Heart left ventricle (tissue), 16 donors: ENCODE measurements at regions not wholly inside any gene's neighbourhood (a gene's known extent, or its start where the extent isn't known, plus 50 kb on each side); places are given as distances from the start of the nearest gene placed in this dataset.

Experiments used
- ATAC-seq, 4 donors: fragments of 200-7000 bp; cut with Tn5 transposase; one replicate each; pipeline ENCODE4 v1.9.1; 2020 to 2022; ENCODE audit warnings: moderate library complexity in 4 of 4, mild to moderate bottlenecking in 3 of 4, moderate number of reproducible peaks in 1 of 4
- DNase-seq, 5 donors: peaks; one replicate each; pipeline ENCODE4 v3.0.0-alpha.2; 2020
- H3K27ac ChIP-seq, 12 donors: fragments of 200-600 bp; sonication (generic) in 4 of 12; one replicate each; pipeline versions ENCODE4 v1.5.0 to v1.8.0; 2016 to 2022; ENCODE audit warnings: mild to moderate bottlenecking in 2 of 12
- H3K27me3 ChIP-seq, 9 donors: fragments of 200-600 bp; sonication (generic) in 2 of 9; one replicate each; pipeline versions ENCODE4 v1.5.1 to v1.8.0; 2016 to 2022; ENCODE audit warnings: mild to moderate bottlenecking in 3 of 9
- H3K36me3 ChIP-seq, 9 donors: fragments of 200-600 bp; sonication (generic) in 2 of 9; one replicate each; pipeline versions ENCODE4 v1.5.0 to v1.8.0; 2018 to 2022; ENCODE audit warnings: mild to moderate bottlenecking in 2 of 9
- H3K4me1 ChIP-seq, 12 donors: fragments of 200-600 bp; sonication (generic) in 4 of 12; one replicate each; pipeline versions ENCODE4 v1.5.0 to v1.8.0; 2016 to 2022; ENCODE audit warnings: mild to moderate bottlenecking in 3 of 12
- H3K4me3 ChIP-seq, 12 donors: fragments of 200-600 bp; sonication (generic) in 4 of 12; one replicate each; pipeline versions ENCODE4 v1.5.0 to v1.8.0; 2017 to 2022; ENCODE audit warnings: mild to moderate bottlenecking in 9 of 12, moderate library complexity in 4 of 12
- H3K9me3 ChIP-seq, 12 donors: fragments of 200-600 bp; sonication (generic) in 4 of 12; one replicate each; pipeline versions ENCODE4 v1.5.0 to v1.8.0; 2016 to 2022; ENCODE audit warnings: mild to moderate bottlenecking in 1 of 12
- POLR2A ChIP-seq, 2 donors: fragments of 450-650 bp; IDR thresholded peaks; one replicate each; pipeline ENCODE4 v1.6.1; 2017; ENCODE audit warnings: antibody characterized with exemption in 2 of 2, mild to moderate bottlenecking in 2 of 2, moderate library complexity in 2 of 2
- WGBS, 4 donors: extraction: QIAGEN DNeasy Blood & Tissue Kit in 2 of 4; methylation state at CpG; one replicate each; pipeline versions ENCODE4 v1.1.5 to v1.1.7; 2013 to 2018; 5-methylcytosine and 5-hydroxymethylcytosine counted together
- intact Hi-C, 10 donors: fragments of 100-400 bp; cut with DNase I; formaldehyde crosslinking; loops; one replicate each; pipeline versions ENCODE4 v1.11.1 to v1.14.2; 2022
- TF ChIP-seq, protein P1 (sequence below), 12 donors: fragments of 200-600 bp; sonication (generic) in 4 of 12; IDR thresholded peaks; one replicate each; pipeline versions ENCODE4 v1.5.0 to v1.8.0; 2018 to 2022; ENCODE audit warnings: antibody characterized with exemption in 12 of 12, mild to moderate bottlenecking in 5 of 12
- donor health status: ischemic (EF 13 %, LVEDD 7.1; RV severe dilation, severe dysfunction).
- donor health status: healthy with polysubstance abuse.
- donor health status: DM: no; HTN: yes; CAD: no.
- donor health status: DM: no; HTN: no; CAD: no.
- donor health status: ischemic (EF 25% LVEDD 6.9; RV normal size, moderate dysfunction).
- donor health status: ischemic (EF 25% LVEDD 5.7; RV mildly dilated, moderate dysfunction).
- donor health status: healthy.
- donor health status: DM: yes; HTN: yes; CAD: no.
- donor health status: ischemic (EF 35%, LVEDD 5.7; RV mildly dilated, moderate dysfunction).
- donor health status: nonischemic (EF 11% LVEDD 7.7; RV severe dilation, severe dysfunction).
- donor health status: DM: yes; HTN: yes; CAD: no.
- donor health status: PGD.
- donor health status: ischemic (EF 29% LVEDD 5.4; RV normal size, mild dysfunction).
- donor health status: nonischemic (EF 23%, LVEDD 6.1; RV moderate dilation, normal function).

DNA sequence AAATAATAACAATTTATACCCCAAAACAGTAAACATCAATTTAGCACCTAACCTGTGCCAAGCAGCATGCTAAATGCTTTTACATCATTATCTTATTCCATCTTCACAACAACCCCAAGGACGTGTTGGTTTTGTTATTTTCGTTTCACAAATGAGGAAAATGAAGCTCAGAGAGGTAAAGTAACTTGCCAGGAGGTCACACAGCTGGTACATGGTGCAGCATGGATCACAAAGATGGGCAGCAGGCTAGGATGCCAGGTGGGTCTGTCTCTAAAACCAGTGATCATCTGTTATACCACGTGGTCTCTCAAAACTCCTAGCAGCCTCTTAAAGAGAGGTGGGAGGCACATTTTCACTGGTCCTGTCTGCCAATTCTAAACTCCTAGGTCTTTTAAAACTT lies 323.6 kb upstream of the F9 start:
- H3K4me3 ChIP-seq, result no peak overlapping the region
- no peak overlapping the region for H3K27ac ChIP-seq
- no peaks in the 10 kb centered on the region for H3K36me3 ChIP-seq
- ATAC-seq (no peak), DNase-seq (no peak)
- no peak for TF ChIP-seq POLR2A (IDR thresholded peaks at IDR 0.05)
- TF ChIP-seq, protein P1, sequence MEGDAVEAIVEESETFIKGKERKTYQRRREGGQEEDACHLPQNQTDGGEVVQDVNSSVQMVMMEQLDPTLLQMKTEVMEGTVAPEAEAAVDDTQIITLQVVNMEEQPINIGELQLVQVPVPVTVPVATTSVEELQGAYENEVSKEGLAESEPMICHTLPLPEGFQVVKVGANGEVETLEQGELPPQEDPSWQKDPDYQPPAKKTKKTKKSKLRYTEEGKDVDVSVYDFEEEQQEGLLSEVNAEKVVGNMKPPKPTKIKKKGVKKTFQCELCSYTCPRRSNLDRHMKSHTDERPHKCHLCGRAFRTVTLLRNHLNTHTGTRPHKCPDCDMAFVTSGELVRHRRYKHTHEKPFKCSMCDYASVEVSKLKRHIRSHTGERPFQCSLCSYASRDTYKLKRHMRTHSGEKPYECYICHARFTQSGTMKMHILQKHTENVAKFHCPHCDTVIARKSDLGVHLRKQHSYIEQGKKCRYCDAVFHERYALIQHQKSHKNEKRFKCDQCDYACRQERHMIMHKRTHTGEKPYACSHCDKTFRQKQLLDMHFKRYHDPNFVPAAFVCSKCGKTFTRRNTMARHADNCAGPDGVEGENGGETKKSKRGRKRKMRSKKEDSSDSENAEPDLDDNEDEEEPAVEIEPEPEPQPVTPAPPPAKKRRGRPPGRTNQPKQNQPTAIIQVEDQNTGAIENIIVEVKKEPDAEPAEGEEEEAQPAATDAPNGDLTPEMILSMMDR (IDR thresholded peaks at IDR 0.05), result no peak
- WGBS, 4 donors, result 29 to 79% (median 50%) methylated on average over 3 of the region's 3 CpGs
- H3K9me3 ChIP-seq, result peaks cover 0 to 5% (median 0%) of the 10 kb centered on the region in 12 donors
- peaks cover 0 to 73% (median 0%) of the 10 kb centered on the region in 9 donors for H3K27me3 ChIP-seq
- intact Hi-C loops, result no loop called here
- peaks cover 0 to 9% (median 0%) of the 10 kb centered on the region in 12 donors for H3K4me1 ChIP-seq

DNA sequence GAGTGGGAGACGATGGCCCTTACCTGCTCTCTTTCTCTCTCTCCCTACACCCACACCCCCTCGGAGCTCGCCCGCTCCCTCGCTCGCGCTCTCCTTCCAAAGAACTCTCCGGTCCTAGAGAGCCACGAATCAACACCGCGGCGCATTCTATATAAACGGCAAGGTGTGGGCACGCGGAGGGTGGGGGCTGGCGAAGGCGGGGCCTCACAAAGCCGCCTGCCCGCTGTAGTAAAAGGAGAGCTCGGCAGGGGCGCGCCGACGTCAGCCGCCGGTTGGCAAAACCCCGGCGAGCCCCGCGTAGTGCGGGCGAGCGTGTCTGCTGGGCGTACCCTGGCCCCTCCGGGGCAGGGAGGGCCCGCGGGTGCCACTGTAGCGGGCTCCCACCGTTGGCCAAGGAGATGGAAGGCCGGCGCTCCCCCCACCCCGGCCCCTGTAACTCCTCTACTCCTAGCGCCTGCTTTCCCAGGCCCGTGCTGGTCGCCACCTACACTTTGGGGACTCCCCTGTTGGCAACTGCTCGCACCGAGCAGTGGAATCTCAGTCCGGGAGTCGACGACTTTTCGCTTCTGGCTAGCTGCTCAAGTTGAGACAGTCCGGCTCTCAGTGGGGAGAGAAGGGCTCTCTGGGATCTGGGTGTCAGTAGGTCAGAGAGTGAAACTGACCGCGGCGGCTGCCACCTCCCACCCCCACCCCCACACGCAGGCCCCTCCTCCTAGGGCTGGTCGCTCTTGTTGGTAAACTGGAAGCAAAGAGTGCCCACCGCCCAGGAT lies 325.5 kb upstream of the F9 start:
- TF ChIP-seq, protein P1 (IDR thresholded peaks at IDR 0.05), result no peak
- no peak for TF ChIP-seq POLR2A (IDR thresholded peaks at IDR 0.05)

GRCh38 chrX:139204571-139204897 lies 326.0 kb upstream of the F9 start:
- H3K27ac ChIP-seq, result peak overlapping the region in 3 of 12 donors; percentile 29 to 46 (median 34)
- H3K36me3 ChIP-seq, result no peaks in the 10 kb centered on the region

More for the DNA sequence above, 325.5 kb upstream of the F9 start:
- ATAC-seq (peak in 3 of 4 donors; percentile 54 to 82 (median 78)), DNase-seq (peak in 2 of 5 donors; percentile 19 to 53)
- H3K27me3 ChIP-seq, result peaks cover 0 to 65% (median 0%) of the 10 kb centered on the region in 9 donors
- intact Hi-C loops, result no loop called here
- WGBS, 4 donors, result 0 to 30% (median 12%) methylated on average over 47 to 58 of the region's 58 CpGs
- peak overlapping the region in 4 of 12 donors; percentile 8 to 46 (median 34) for H3K27ac ChIP-seq
- H3K9me3 ChIP-seq, result peaks cover 0 to 5% (median 0%) of the 10 kb centered on the region in 12 donors
- peaks cover 0 to 9% (median 0%) of the 10 kb centered on the region in 12 donors for H3K4me1 ChIP-seq
- peak overlapping the region in 11 of 12 donors; percentile 28 to 58 (median 51) for H3K4me3 ChIP-seq
- H3K36me3 ChIP-seq, result no peaks in the 10 kb centered on the region

More at GRCh38 chrX:139204571-139204897, 326.0 kb upstream of the F9 start:
- Histone ChIP-seq H3K4me1 (peaks cover 0 to 9% (median 0%) of the 10 kb centered on the region in 12 donors), H3K4me3 (peak overlapping the region in 11 of 12 donors; percentile 28 to 58 (median 51)), H3K27me3 (peaks cover 0 to 68% (median 0%) of the 10 kb centered on the region in 9 donors), H3K9me3 (peaks cover 0 to 5% (median 0%) of the 10 kb centered on the region in 12 donors)
- DNase-seq (no peak), ATAC-seq (no peak)
- intact Hi-C loops, result no loop called here
- TF ChIP-seq POLR2A (IDR thresholded peaks at IDR 0.05), result no peak
- TF ChIP-seq, protein P1 (IDR thresholded peaks at IDR 0.05), result no peak
- 1 to 32% (median 11%) methylated on average over 20 of the region's 20 CpGs for WGBS, 4 donors
